GM21717 (cell line): ENCODE measurements at regions not wholly inside any gene's neighbourhood (a gene's known extent, or its start where the extent isn't known, plus 50 kb on each side); places are given as distances from the start of the nearest gene placed in this dataset.
A peak's percentile ranks its signal among the peaks of the same experiment; 100 is the strongest.

Experiments
- ATAC-seq: cut with Tn5 transposase; IDR thresholded peaks from one replicate; pipeline ENCODE4 v1.9.1; 2021; ENCODE audit warnings: mild to moderate bottlenecking, moderate library complexity; ENCODE audit not compliant: unreplicated experiment

DNA sequence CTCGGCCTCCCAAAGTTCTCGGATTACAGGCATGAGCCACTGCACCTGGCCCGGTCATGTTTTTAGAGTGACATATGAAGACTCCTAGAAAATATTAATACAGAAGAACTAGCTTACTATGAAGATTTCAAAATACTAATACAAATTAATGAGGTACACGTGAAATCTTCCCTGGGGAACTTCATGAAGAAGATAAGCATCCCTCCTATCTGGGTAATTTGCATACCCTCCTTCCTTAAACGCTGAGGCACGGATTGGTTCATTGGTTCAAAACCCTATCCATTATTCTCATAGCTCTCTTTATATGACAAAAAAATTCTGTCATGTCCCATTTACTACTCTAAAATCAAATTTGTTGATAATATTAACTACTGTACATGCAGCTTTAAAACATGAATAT is 224.8 kb upstream of the KLF14 start:
- no peak for ATAC-seq

DNA sequence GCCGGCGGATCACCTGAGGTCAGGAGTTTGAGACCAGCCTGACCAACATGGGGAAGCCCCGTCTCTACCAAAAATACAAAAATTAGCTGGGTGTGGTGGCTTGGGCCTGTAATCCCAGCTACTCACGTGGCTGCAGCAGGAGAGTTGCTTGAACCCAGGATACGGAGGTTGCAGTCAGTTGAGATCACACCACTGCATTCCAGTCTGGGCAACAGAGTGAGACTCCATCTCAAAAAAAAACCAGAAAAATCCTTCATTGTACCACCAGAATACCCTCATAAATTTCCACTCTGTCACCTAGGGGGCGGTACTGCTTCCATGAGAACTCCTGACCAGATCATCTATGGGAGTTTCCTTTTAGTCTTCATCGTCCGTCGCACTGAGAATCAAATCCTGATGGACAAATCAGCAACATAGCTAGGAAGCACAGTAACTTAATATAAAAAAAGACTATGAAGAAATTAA is 225.8 kb upstream of the KLF14 start:
- peak; percentile 21 for ATAC-seq

DNA sequence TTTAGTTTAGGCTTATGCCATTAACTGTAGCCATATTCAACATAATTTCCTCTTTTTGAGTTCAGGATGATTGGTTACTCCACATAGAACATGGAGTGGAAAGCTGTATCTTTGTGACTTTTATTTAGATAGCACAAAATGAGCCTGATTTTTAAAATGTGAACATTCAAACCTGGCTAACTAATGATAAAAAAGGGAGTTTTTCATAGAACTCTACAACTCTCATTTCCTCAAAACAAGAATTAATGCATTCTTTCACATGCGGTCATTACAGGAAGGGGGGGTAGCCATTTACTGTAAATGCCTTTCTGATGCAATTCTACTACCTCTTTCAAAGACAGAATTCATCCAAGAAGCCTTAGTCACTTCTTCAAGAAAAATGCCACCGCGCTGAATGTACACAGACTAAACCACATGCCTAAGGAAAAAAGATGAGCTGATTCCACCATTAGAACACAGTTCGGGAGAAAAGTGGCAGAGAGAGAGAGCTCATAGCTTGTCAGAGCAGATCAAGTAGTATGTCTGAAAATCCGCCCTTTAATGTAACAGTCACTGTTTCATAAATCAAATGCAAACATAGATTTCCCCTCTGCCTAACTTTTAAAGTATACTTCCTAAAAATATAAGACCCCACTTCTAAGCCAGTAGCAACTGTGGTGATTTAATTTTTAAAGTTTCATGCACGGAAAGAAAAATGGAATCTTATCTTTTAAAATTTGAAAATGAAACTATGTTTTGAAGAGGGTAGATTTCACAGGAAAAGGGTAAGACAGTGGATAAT is 226.4 kb upstream of the KLF14 start:
- ATAC-seq = no peak

DNA sequence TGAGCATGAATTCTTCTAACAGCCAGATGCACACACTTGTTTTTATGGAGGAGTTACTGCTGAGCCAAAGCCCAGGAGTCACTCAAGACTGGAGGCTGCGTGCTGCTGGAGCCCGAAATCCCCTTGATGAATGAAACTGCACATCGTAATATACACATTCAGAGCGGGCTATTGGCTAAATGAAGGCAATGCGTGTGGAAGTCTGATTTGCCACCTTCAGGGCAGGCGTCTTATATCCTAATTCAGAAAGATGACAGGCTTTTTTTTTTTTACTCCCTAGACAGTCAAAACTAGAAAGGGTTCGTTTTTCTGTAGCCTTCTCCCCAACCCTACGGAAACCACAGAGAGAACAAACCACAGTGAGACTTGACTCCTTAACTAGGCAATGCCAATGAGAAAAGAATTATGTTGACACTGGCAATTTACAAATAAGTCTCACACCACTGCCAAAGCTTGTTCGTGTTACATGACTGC is 227.2 kb upstream of the KLF14 start:
- peak; percentile 76 for ATAC-seq

DNA sequence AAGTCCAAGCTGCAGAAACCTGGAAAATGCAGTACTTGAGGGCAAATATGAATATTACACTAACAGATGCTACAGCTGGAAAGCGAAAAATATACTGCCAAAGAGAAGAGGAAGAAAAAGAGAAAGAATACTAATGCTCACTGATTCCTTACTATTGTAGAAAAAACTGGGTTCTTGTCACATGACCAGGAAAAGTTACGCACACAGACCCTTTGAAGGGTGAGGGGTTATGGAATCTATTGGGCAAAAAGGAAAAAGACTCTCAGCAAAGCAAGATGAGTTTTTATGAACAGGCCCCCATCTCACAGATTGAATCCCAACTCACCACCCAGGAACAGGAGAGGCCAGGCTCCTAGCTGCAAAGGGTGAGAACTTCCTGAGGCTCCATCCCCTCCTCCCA is 228.1 kb upstream of the KLF14 start:
- no peak for ATAC-seq

DNA sequence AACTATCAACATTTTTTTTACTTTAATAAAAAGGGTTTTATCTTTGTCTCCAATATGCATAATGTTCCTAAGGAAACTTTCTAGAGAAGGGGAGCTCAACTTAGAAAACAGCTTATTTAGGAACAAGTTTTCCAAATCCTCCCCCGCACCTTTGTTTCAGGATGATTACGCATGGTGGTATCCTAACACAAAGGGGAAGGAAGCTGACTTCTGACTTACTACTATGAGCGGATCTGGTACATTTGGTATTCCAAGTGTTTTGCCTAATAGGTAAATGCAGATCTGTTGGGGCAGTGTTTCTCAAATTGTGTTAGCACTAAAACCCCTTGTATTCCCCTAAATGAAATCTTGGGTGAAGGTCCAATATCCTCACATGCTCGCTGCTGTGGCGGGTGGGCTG is 229.3 kb upstream of the KLF14 start:
- no peak for ATAC-seq

DNA sequence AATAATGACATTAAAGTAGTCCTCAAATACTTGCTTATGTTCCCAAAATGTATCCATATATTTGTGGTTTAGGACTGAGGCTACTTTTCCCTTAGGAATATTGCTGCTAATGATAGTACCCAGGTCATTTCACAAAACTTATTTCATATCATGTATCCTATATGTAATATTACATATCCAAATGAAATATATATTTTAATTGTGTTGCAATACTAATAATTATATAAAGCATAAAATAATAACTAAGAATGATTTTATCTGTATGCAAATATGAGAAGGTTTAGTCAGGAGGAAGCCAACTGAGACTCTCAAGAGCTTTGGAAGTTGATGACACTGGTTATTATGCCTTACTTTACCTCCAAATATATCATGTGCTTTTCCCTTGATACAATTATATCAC is 231.5 kb upstream of the KLF14 start:
- ATAC-seq = no peak

DNA sequence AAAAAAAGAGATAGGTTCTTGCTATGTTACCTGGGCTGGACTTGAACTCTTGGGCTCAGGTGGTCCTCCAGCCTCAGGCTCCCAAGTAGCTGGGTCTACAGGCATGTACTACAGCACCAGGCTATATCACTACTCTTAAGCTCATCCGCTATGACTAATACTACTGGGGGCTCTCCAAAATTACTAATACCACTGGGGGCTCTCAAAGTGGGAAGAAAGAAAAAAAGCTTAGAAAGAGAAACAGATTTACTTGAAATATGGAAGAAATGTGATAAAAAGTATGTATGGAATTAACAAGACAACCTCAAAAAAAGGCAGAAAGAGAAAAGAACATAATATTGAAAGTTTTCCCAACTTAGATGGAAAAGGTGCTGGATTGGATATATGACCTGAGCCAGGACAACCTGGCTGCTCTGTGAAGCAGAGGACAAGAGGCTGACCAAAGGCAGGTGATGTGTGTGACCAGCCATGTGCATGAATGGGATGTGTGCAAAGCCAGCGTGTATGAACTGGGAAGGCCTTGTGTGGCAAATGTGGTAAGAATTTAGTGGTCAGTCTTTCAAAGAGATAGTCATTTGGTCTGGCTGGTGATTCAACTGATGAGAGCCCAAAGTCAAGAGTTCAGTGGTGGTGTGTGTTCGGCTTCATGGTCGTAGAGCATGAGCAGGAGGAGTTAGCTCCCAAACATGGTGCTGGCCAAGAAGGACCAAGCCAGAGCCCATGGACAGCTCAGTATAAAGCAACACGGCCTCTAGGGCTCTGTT is 232.4 kb upstream of the KLF14 start:
- no peak for ATAC-seq

DNA sequence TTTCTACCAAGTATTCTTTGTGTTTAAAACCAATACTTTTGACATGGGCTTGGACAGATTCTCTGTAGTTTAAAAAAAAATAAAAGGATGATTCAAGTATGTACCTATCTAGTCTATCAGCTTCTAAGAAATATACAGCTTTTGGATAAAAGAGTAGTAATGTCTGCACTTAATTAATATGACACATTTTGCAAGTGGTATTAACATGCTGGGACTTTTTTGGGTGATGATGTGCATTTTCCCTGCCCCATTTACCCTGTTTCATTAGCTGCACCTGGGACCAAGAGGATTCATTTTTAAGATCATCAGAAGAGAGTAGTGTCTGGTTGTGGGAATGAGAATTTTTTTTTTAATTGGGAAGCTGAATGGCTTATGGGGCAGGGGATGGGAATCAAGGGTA is 236.2 kb upstream of the KLF14 start:
- ATAC-seq = no peak

DNA sequence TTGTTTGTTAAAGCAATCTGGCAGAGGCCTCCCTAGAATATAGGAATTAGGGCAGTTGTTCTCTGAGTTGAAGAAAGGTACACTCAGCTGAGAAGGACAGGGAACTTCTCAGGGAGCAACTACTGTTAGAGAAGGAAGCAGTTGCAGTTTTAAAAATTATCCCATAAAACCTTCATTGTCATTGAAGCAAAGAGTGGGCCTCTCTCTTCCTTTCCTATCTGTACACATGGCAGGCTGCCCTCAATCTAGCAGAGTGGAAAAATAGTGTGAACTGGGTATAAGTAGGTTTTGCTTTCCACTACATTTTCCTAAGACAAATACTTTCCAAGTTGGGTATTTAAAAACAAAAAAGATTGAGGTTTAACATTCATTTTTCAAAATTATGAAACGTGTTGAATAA is 236.7 kb upstream of the KLF14 start:
- ATAC-seq = no peak

DNA sequence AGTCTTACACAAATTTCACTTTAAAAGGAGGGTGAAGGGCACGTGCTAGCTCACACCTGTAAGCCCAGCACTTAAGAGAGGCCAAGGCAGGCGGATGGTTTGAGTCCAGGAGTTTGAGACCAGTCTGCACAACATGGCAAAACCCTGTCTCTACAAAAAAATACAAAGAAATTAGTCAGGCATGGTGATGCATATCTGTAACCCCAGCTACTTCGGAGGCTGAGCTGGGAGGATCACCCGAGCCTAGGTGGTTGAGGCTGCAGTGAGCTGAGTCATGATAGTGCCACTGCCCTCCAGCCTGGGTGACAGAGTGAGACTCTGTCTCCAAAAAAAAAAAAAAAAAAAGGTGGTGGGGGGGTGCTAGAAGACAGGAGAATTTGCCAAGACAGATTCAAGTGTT is 237.3 kb upstream of the KLF14 start:
- no peak for ATAC-seq

DNA sequence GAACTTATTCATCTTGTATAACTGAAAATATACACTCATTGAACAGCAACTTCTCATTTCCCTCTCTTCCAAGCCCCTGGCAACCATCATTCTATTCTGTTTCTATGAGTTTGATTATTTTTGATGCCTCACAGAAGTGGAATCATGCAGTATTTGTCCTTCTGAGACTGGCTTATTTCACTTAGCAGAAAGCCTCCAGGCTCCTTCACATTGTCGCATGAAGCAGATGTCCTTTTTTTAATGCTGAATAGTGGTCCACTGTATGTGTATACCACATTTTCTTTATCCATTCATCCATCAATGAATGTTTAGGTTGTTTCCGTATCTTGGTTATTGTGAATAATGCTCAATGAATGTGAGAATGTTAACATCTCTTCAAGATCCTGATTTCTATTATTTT is 238.2 kb upstream of the KLF14 start:
- no peak for ATAC-seq

DNA sequence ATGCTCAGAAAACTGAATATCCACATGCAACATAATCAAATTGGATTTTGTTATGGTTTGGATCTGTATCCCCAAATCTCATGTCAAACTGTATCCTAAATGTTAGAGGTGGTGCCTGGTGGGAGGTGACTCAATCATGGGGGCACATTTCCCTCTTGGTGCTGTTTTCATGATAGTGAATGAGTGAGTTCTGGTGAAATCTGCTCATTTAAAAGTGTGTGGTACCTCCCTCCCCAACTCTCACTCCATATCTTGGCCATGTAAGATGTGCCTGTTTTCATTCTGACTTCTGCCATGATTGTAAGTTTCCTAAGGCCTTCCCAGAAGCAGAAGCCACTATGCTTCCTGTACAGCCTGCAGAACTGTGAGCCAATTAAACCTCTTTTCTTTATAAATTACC is 239.6 kb upstream of the KLF14 start:
- ATAC-seq = no peak

DNA sequence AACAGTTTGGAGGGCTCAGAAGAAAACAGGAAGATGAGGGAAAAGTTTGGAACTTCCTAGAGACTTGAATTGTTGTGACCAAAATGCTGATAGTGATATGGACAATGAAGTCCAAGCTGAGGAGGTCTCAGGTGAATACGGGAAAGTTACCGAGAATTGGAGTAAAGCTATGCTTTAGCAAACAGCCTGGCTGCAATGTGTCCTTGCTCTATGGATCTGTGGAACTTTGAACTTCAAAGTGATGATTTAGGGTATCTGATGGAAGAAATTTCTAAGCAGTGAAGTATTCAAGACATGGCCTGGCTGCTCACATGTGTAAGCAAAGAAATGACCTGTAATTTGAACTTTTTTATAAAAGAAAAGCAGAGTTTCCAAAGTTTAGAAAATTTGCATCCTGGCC is 240.2 kb upstream of the KLF14 start:
- no peak for ATAC-seq

DNA sequence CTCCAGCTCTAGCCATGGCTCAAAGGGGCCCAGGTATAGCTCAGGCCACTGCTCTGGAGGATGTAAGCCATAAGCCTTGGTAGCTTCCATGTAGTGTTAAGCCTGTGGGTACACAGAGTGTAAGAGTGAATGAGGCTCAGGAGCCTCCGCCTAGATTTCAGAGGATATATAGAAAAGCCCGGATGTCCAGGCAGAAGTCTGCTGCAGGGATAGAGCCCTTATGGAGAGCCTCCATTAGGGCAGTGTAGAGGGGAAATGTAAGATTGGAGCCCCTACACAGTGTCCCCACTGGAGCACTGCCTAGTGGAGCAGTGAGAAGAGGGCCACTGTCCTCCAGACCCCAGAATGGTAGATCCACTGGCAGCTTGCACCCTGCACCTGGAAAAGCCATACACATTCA is 240.8 kb upstream of the KLF14 start:
- no peak for ATAC-seq

DNA sequence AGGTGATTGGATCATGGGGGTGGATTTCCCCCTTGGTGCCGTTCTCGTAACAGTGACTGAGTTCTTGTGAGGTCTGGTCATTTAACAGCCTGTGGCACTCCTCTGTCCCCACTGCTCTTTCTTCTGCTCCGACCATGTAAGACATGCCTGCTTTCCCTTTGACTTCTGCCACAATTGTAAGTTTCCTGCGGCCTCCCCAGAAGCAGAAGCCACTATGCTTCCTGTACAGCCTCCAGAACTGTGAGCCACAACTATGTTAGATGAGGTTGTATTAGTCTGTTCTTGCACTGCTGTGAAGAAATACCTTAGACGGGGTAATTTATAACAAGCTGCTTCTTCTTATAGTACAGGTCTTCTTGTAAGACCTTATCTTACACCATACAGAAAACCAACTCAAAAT is 241.7 kb upstream of the KLF14 start:
- no peak for ATAC-seq

DNA sequence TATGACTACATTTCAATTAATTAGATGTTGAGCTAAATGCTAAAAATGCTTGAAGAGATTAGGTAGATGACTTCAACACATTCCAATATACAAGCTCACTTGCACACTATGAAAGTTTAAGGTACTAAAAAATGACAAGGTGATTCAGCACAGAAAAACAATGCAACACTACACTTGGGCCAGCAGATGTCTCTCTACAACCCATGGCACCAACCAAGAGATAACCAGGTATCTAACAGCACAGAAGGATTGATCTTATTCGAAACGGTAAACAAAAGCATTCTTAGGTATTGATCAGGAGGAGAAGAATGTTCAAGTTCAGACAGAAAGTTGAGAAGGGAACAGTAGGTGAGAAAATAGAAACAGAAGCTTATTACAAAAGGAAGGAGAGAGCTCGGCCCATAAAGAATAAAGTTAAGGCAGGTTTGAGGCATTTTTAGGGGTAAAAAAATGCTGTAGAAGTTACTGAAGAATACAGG is 248.2 kb upstream of the KLF14 start:
- no peak for ATAC-seq

DNA sequence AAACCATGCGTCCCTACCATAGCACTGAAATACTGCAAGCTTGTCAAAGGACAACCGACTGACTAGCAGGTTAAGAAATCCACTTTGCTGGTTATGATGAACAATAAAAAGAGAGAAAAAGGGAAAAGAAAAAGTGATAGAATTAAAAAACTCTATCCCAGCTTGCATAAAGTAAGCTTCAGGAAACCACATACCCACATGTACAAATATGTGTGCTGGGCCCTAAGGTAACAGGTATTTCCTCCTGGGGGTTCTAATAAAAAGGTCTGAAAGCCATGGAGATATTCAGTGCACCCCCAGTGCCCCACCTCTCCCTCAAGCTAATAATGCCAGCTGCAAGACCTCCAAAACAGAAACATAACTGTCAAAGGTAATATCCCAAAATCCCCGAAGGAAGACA is 248.6 kb upstream of the KLF14 start:
- ATAC-seq = no peak

DNA sequence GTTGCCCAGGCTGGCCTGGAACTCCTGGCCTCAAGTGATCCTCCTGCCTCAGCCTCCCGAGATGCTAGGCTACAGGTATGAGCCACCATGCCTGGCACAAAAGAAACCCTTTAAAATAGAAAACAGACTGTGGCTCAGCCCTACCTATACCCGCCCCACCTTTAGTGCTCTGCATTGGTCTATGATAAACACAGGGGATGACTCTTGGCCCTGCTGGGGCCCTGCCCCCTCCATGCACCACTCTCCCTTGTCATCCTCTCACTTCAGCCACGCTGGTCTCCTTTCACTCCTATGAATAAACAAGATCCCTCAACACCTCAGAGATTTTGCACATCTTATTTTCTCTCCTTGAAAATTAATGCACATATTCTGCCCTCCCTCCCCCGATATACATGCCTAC is 251.4 kb upstream of the KLF14 start:
- ATAC-seq = no peak

DNA sequence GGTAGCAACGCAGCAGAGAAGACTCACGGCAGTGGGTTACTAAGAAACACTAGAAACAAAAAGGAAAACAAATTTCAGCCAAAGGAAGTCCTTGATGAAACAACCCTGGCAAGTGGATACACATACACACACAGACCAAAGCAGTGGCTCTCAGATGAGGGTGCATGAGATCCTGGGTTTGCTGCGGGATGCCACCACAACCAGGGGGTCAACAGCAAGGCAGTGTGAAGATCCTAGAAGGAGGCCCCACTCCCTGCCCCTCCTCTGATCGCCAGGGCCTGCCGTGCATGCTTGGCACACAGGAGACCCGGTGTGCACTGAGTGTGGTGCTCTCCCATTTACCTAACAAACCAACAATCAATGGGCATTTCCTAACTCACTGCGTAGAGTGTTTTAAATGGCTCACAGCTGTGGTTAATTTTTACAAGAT is 252.3 kb upstream of the KLF14 start:
- no peak for ATAC-seq

DNA sequence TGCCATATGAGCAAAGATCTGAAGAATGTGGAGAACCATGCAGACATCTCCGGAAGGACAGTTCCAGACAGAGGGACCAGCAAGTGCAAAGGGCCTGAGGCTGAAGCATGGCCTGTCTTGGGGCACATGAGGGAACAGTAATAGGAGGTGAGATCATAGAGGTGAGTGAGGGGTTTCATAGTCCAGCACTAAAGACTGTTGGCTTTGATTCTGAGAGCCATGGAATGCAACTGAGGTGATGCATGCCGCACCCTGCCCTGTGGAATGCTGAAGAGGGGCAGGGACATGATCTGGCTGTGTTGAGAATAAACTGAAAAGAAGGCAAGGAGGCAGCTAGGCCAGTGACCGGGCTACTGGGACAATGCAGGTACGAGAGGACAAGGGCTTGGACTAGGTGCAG is 253.1 kb upstream of the KLF14 start:
- ATAC-seq = no peak

DNA sequence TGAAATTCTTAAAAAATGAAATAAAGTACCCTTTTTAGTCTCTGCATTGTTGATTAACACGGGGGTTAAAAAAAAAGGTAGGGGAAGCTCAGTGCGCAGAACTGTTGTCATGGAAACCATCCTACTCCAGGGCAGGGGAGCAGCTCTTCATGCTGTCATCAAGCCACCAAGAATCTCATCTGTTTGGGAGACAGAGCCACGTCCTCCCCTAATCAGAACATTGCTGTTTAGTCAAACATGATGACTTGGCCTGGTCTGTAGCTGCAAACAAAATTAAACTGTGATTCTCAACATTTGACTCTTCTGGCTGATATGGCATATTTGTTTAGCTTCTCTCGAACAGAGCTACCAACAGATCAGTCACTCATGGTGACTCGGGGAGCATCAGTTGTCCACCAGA is 254.4 kb upstream of the KLF14 start:
- ATAC-seq = no peak
